Left cardiac atrium (tissue), 4 donors: ENCODE measurements at regions not wholly inside any gene's neighbourhood (a gene's known extent, or its start where the extent isn't known, plus 50 kb on each side); places are given as distances from the start of the nearest gene placed in this dataset.
A peak's percentile ranks its signal among the peaks of the same experiment; 100 is the strongest.

ENCODE experiments used
- ATAC-seq, 2 donors: fragments of 200-7000 bp; cut with Tn5 transposase; one replicate each; pipeline ENCODE4 v1.9.1; 2020; ENCODE audit warnings: mild to moderate bottlenecking in 2 of 2, moderate library complexity in 2 of 2
- DNase-seq: peaks from one replicate; pipeline ENCODE4 v3.0.0-alpha.2; 2020
- intact Hi-C, 2 donors: fragments of 100-400 bp; cut with DNase I; formaldehyde crosslinking; loops; one replicate each; pipeline versions ENCODE4 v1.14.1 to v1.15.1; 2022 to 2023
- donor health status: DM: no; HTN: yes; CAD: no.
- donor health status: DM: no; HTN: yes; CAD: no; lungs with severe emphysema.
- donor health status: DM: yes; HTN: yes; CAD: no.
- donor health status: Dilated cardiomyopathy.

- intact Hi-C loops, result no loop called here
- peak in 1 of 2 donors; percentile 62 for ATAC-seq
- DNase-seq, result no peak
Observed at GRCh38 chr19:31962561-31962996, 382.8 kb upstream of the ZNF507 start.

DNA sequence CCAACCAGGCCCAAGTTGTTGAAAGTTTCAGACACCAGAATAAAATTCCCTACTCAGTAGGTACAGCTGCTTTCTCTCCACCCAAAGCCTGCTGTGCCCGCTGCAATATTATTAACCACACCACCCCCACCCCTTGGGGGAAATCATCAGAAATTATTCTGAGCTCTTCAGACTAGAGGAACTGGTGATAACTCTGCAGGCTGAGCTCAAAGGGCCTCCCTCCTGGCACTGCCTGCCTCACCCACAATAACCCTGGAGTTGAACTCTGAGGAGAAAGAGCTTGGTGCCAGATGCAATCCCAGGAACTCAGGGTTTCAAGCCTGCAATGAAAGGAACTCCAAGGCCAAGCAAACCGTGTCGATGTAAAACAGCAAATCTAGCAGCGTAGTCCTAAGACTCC, 381.7 kb upstream of the ZNF507 start:
- ATAC-seq, result peak; percentile 59 to 92
- intact Hi-C loops, result no loop called here
- DNase-seq, result no peak

GRCh38 chr19:31969016-31969415, 376.4 kb upstream of the ZNF507 start:
- no peak for ATAC-seq
- intact Hi-C loops, result no loop called here
- no peak for DNase-seq

DNA sequence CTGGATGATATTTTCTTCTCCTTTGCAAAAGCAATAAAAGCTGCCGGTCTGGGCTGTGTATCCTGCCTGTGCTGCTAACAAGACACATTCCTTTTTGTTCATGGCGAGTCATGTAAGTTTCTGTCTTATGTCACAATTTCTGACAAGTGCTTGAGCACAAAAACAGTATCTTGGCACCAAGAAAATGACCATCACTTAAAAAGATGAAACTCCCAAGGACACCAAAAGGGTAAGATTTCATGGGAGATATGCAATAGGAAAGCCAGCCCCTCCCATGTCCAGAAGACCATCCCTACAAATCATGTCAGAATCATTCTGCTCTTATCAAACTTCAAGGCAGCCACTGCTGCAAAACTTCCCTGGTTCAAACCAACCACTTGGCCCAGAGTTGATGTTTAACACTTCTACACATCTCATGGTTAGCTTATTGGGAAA, 375.4 kb upstream of the ZNF507 start:
- intact Hi-C loops, result no loop called here
- DNase-seq (no peak), ATAC-seq (no peak)

GRCh38 chr19:31974290-31974689, 371.1 kb upstream of the ZNF507 start:
- ATAC-seq (no peak), DNase-seq (no peak)
- intact Hi-C loops, result no loop called here

- no peak for DNase-seq
- intact Hi-C loops, result no loop called here
- ATAC-seq, result no peak
Observed at GRCh38 chr19:31974941-31975340, 370.5 kb upstream of the ZNF507 start.

DNA sequence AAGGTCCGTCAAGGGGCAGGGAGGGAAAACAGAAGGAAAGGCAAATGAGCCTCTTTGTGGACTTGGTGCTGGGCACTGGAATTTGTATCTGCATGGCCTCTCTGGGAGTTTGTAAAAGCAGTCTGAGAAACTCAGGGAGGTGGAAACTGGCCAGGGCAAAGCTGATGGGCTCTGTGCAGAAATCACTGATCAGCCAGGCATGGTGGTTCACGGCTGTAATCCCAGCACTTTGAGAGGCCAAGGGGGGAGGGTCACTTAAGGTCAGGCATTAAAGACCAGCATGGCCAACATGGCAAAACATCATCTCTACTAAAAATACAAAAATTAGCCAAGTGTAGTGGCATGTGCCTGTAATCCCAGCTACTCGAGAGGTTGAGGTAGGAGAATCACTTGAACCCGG, 369.9 kb upstream of the ZNF507 start:
- intact Hi-C loops, result no loop called here
- ATAC-seq (no peak), DNase-seq (no peak)

- no peak for ATAC-seq
- no peak for DNase-seq
- intact Hi-C loops, result no loop called here
Observed at GRCh38 chr19:31976775-31977536, 368.5 kb upstream of the ZNF507 start.

DNA sequence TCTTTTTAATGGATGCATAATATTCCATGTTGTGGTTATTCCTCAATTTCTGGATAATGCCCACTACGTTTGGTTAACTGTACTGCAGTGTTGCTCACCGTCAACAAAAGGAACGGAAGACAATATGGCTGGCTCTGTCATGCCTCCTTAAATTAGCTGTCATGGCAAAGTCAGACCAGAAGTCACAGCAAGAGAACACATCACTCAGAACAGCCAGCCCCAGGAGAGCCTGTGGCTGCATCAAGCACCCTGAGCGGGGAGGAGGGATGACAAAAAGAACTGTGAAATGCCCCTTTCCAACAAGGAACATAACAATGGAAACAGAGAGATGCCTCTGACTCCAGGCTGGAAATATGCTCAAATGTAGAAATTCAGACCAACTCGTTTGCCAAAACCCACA, 366.0 kb upstream of the ZNF507 start:
- ATAC-seq (no peak), DNase-seq (no peak)
- intact Hi-C loops, result no loop called here

GRCh38 chr19:31979949-31980670, 365.3 kb upstream of the ZNF507 start:
- DNase-seq (no peak), ATAC-seq (no peak)
- intact Hi-C loops, result no loop called here

GRCh38 chr19:31980796-31981195, 364.6 kb upstream of the ZNF507 start:
- DNase-seq, result no peak
- ATAC-seq, result no peak
- intact Hi-C loops, result no loop called here

DNA sequence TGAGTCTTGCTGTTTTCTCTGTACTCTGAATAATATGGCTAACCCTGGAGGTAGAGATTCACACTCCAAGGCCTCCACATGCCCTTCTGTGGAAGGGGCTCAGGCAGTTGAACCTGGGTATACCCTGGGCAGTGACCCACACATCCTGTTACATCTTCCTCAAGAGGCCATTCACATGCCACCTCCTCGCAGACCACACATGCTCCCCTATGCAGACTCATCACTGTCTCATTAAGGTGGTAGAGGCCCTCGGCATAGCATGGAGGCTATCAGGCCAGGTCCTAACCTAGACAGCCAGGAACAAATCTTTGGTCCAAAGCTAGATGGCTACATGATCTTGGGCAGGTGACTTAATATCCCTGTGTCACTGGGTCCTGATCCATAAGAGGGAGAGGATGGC, 363.9 kb upstream of the ZNF507 start:
- no peak for ATAC-seq
- intact Hi-C loops, result no loop called here
- DNase-seq, result no peak

DNA sequence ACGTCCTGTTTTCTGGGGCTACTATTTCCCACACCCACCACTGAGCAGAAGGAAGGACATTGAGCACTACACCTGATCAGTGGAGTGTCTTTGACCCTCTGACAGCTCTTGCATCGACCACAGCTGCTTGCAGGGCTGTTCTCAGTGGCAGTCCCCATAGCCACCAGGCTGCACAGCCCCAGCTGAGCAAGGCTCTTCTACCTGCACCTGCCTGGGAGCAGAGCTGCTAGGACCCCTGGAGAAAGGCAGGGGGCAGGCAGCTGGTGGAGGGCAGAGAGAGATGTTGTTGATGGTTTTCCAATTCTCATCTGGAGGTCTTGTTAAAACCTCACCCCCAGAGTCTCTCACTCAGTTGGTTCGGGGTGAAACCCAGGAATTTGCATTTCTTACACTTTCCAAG, 361.8 kb upstream of the ZNF507 start:
- DNase-seq (no peak), ATAC-seq (no peak)
- intact Hi-C loops, result no loop called here

DNA sequence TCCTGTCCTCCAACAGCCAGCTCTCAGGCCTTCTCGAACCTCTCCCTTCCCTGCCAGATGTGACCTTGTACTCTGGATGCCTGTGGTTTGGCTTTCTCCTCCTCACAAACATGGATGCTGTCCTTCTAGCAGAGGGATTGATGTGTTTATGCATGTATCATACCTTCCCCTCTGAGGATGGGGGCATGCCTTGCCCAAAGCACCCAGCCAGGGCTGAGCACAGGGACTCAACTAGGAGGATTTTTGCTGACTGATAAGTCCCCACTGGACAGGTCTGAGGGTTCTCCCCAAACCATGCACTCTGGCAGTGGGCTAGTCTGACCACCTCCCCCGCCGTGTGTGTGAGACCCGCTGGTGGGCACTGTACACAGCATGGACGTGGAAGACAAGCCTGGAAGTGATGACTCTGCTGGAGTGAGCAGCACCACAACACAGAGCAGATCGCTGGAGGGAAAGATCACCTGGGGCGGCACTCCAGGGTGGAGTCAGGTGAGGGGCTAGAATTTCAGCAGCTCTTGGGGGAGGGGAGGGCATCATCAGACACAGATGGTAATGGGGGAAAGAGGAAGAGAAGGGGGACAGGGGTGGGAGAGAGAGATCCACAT, 360.3 kb upstream of the ZNF507 start:
- ATAC-seq (no peak), DNase-seq (no peak)
- intact Hi-C loops, result no loop called here

- DNase-seq (no peak), ATAC-seq (no peak)
- intact Hi-C loops, result no loop called here
Observed at GRCh38 chr19:31986951-31987350, 358.5 kb upstream of the ZNF507 start.

- ATAC-seq (no peak), DNase-seq (no peak)
- intact Hi-C loops, result no loop called here
Observed at GRCh38 chr19:31988256-31988655, 357.2 kb upstream of the ZNF507 start.

- no peak for DNase-seq
- no peak for ATAC-seq
- intact Hi-C loops, result no loop called here
Observed at GRCh38 chr19:31991984-31992655, 353.3 kb upstream of the ZNF507 start.

DNA sequence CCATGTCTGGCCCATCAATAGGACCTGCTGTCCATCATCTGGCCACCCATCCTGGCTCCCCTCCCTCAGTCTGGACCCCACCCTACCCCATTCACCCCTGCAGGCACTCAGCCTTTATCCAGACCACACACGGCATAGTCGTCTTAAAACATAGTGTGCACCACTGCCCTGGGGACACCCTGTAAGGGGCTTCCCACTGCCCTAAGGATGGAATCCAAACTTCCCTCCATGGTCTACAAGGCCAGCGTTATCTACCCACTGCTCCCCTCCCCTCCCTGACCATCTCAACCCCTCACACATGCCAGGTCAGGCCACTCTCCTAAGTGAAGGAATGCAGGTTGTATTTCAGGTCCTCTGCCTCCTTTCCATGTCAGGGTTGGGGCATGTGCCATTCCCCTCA, 352.7 kb upstream of the ZNF507 start:
- intact Hi-C loops, result no loop called here
- DNase-seq, result no peak

GRCh38 chr19:31995546-31995945, 349.9 kb upstream of the ZNF507 start:
- ATAC-seq, result no peak
- intact Hi-C loops, result no loop called here
- no peak for DNase-seq

More for the DNA sequence above, 352.7 kb upstream of the ZNF507 start:
- ATAC-seq, result no peak

- DNase-seq (no peak), ATAC-seq (no peak)
- intact Hi-C loops, result no loop called here
Observed at GRCh38 chr19:32010071-32010470, 335.3 kb upstream of the ZNF507 start.
